ENCODE measurements at regions not wholly inside any gene's neighbourhood (a gene's known extent, or its start where the extent isn't known, plus 50 kb on each side); places are given as distances from the start of the nearest gene placed in this dataset.

- DNase-seq, result peak in 1 of 2 experiments; percentile 6
- Histone ChIP-seq H3K27me3 (no peaks in the 10 kb centered on the region), H3K27ac (no peak overlapping the region), H3K9me3 (replicated peaks) (no peaks in the 10 kb centered on the region), H3K4me1 (peaks cover 9% of the 10 kb centered on the region; the same call in 1 of the 2 replicates), H3K4me3 (no peak overlapping the region; the same call in 1 of the 2 replicates), H3K36me3 (no peaks in the 10 kb centered on the region)
These were observed 146.0 kb downstream of the VAPA start for GRCh38 chr18:10059610-10060468.

GRCh38 chr18:10060469-10060782 is 146.6 kb downstream of the VAPA start:
- H3K9me3 ChIP-seq (replicated peaks), result no peaks in the 10 kb centered on the region
- no peak overlapping the region; the same call in 1 of the 2 replicates for H3K4me3 ChIP-seq
- no peaks in the 10 kb centered on the region for H3K27me3 ChIP-seq
- peak; percentile 41 to 43 for DNase-seq
- peaks cover 9% of the 10 kb centered on the region; the same call in 1 of the 2 replicates for H3K4me1 ChIP-seq
- H3K36me3 ChIP-seq, result no peaks in the 10 kb centered on the region
- H3K27ac ChIP-seq, result no peak overlapping the region

GRCh38 chr18:10060841-10061240 is 147.0 kb downstream of the VAPA start:
- no peak overlapping the region for H3K4me3 ChIP-seq
- H3K36me3 ChIP-seq, result no peaks in the 10 kb centered on the region
- no peaks in the 10 kb centered on the region for H3K9me3 ChIP-seq (replicated peaks)
- no peaks in the 10 kb centered on the region for H3K27me3 ChIP-seq
- no peak for DNase-seq
- H3K27ac ChIP-seq, result no peak overlapping the region
- H3K4me1 ChIP-seq, result peaks cover 9% of the 10 kb centered on the region; the same call in 1 of the 2 replicates

- Histone ChIP-seq H3K9me3 (replicated peaks) (no peaks in the 10 kb centered on the region), H3K4me1 (peaks cover 9% of the 10 kb centered on the region; the same call in 1 of the 2 replicates), H3K36me3 (no peaks in the 10 kb centered on the region), H3K27ac (no peak overlapping the region), H3K27me3 (no peaks in the 10 kb centered on the region), H3K4me3 (no peak overlapping the region)
- DNase-seq, result no peak
These were observed 147.8 kb downstream of the VAPA start for GRCh38 chr18:10061566-10062140.

- H3K4me3 ChIP-seq, result no peak overlapping the region
- H3K9me3 ChIP-seq (replicated peaks), result no peaks in the 10 kb centered on the region
- peaks cover 9% of the 10 kb centered on the region; the same call in 1 of the 2 replicates for H3K4me1 ChIP-seq
- H3K27me3 ChIP-seq, result no peaks in the 10 kb centered on the region
- no peaks in the 10 kb centered on the region for H3K36me3 ChIP-seq
- H3K27ac ChIP-seq, result no peak overlapping the region
- no peak for DNase-seq
These were observed 148.8 kb downstream of the VAPA start for GRCh38 chr18:10062302-10063300.

- Histone ChIP-seq H3K27me3 (no peaks in the 10 kb centered on the region), H3K9me3 (replicated peaks) (no peaks in the 10 kb centered on the region), H3K27ac (no peak overlapping the region), H3K4me3 (no peak overlapping the region), H3K36me3 (no peaks in the 10 kb centered on the region), H3K4me1 (0 out of 2 replicates have a peak, but pooled peaks cover 2% of the 10 kb centered on the region)
- no peak for DNase-seq
These were observed 149.7 kb downstream of the VAPA start for GRCh38 chr18:10063489-10063888.

GRCh38 chr18:10064267-10064666 is 150.5 kb downstream of the VAPA start:
- no peak overlapping the region for H3K4me3 ChIP-seq
- DNase-seq, result no peak
- H3K27me3 ChIP-seq, result no peaks in the 10 kb centered on the region
- H3K4me1 ChIP-seq, result 0 out of 2 replicates have a peak, but pooled peaks cover 2% of the 10 kb centered on the region
- H3K27ac ChIP-seq, result no peak overlapping the region
- no peaks in the 10 kb centered on the region for H3K9me3 ChIP-seq (replicated peaks)
- no peaks in the 10 kb centered on the region for H3K36me3 ChIP-seq

- Histone ChIP-seq H3K9me3 (replicated peaks) (no peaks in the 10 kb centered on the region), H3K4me3 (no peak overlapping the region), H3K36me3 (no peaks in the 10 kb centered on the region), H3K4me1 (0 out of 2 replicates have a peak, but pooled peaks cover 2% of the 10 kb centered on the region), H3K27me3 (no peaks in the 10 kb centered on the region), H3K27ac (no peak overlapping the region)
- DNase-seq, result no peak
These were observed 151.5 kb downstream of the VAPA start for GRCh38 chr18:10065296-10065695.

GRCh38 chr18:10067670-10068659 is 154.1 kb downstream of the VAPA start:
- no peak for DNase-seq
- Histone ChIP-seq H3K9me3 (replicated peaks) (no peaks in the 10 kb centered on the region), H3K4me1 (no peaks in the 10 kb centered on the region), H3K27me3 (no peaks in the 10 kb centered on the region), H3K36me3 (no peaks in the 10 kb centered on the region), H3K4me3 (no peak overlapping the region), H3K27ac (no peak overlapping the region)

GRCh38 chr18:10068766-10069567 is 155.2 kb downstream of the VAPA start:
- Histone ChIP-seq H3K36me3 (no peaks in the 10 kb centered on the region), H3K4me3 (no peak overlapping the region), H3K9me3 (replicated peaks) (no peaks in the 10 kb centered on the region), H3K27ac (no peak overlapping the region), H3K4me1 (no peaks in the 10 kb centered on the region), H3K27me3 (no peaks in the 10 kb centered on the region)
- no peak for DNase-seq

- H3K27me3 ChIP-seq, result no peaks in the 10 kb centered on the region
- no peaks in the 10 kb centered on the region for H3K9me3 ChIP-seq (replicated peaks)
- no peaks in the 10 kb centered on the region for H3K36me3 ChIP-seq
- no peak overlapping the region for H3K4me3 ChIP-seq
- H3K4me1 ChIP-seq, result no peaks in the 10 kb centered on the region
- H3K27ac ChIP-seq, result no peak overlapping the region
- DNase-seq, result no peak
These were observed 156.8 kb downstream of the VAPA start for GRCh38 chr18:10070561-10071000.

GRCh38 chr18:10072671-10073175 is 158.9 kb downstream of the VAPA start:
- no peaks in the 10 kb centered on the region for H3K9me3 ChIP-seq (replicated peaks)
- no peaks in the 10 kb centered on the region for H3K36me3 ChIP-seq
- no peak overlapping the region for H3K4me3 ChIP-seq
- no peaks in the 10 kb centered on the region for H3K4me1 ChIP-seq
- no peaks in the 10 kb centered on the region for H3K27me3 ChIP-seq
- DNase-seq, result no peak
- no peak overlapping the region for H3K27ac ChIP-seq

GRCh38 chr18:10074110-10074509 is 160.3 kb downstream of the VAPA start:
- H3K27ac ChIP-seq, result no peak overlapping the region
- DNase-seq, result no peak
- no peaks in the 10 kb centered on the region for H3K9me3 ChIP-seq (replicated peaks)
- H3K4me3 ChIP-seq, result no peak overlapping the region
- no peaks in the 10 kb centered on the region for H3K36me3 ChIP-seq
- no peaks in the 10 kb centered on the region for H3K27me3 ChIP-seq
- no peaks in the 10 kb centered on the region for H3K4me1 ChIP-seq
